GM12878 (cell line): ENCODE measurements at regions not wholly inside any gene's neighbourhood (a gene's known extent, or its start where the extent isn't known, plus 50 kb on each side); places are given as distances from the start of the nearest gene placed in this dataset.

Experiments used
- ATAC-seq: fragments of 200-7000 bp; cut with Tn5 transposase; 3 replicates; pipeline ENCODE4 v1.9.1; 2020; ENCODE audit warnings: mild to moderate bottlenecking, moderate library complexity
- BruUV-seq: library from RNA; stranded (reverse); fragments of 400-500 nt; replicated peaks from 2 replicates; lab custom pipeline; 2021; lab: Mats Ljungman, UMichigan
- CTCF ChIA-PET: fragments of 300-600 bp; sonication (Branson Sonifier 250); formaldehyde crosslinking; extraction: SDS; loops from one replicate; lab custom pipeline; 2021; ENCODE audit warnings: inconsistent platforms; lab: Yijun Ruan, JAX
- POLR2A ChIA-PET: fragments of 350-600 bp; formaldehyde crosslinking; extraction: SDS; loops from one replicate; lab custom pipeline; 2021; ENCODE audit warnings: inconsistent platforms; lab: Charles Lee
- RAD21 ChIA-PET: fragments of 300-600 bp; sonication (Branson Sonifier 250); formaldehyde crosslinking; loops from one replicate; lab custom pipeline; 2023; ENCODE audit warnings: antibody characterized with exemption; ENCODE audit not compliant: unreplicated experiment; lab: Charles Lee
- SMC1A ChIA-PET: fragments of 300-600 bp; sonication (Branson Sonifier 250); formaldehyde crosslinking; loops from one replicate; lab custom pipeline; 2023; ENCODE audit not compliant: unreplicated experiment, uncharacterized antibody; lab: Charles Lee
- DNase-seq: peaks from one replicate; pipeline ENCODE4 v3.0.0-alpha.2; 2011; ENCODE audit warnings: low read depth, low spot score
- FAIRE-seq: peaks from 3 replicates; lab custom pipeline; 2011; peaks lifted over from hg19 to GRCh38; lab: Jason Lieb, UNC
- H2AFZ ChIP-seq: 2 replicates; pipeline ENCODE4 v1.6.0; 2011; ENCODE audit warnings: low read depth, low read length, control low read depth; ENCODE audit not compliant: control insufficient read depth
- H3K27ac ChIP-seq: 2 replicates; pipeline ENCODE4 v1.5.1; 2011; ENCODE audit warnings: control low read depth; ENCODE audit not compliant: control insufficient read depth, insufficient read depth
- H3K27me3 ChIP-seq, 2 experiments: replicated peaks in 1 of 2; 2 replicates each; pipeline versions ENCODE4 v1.6.0 to v1.6.1; 2011; ENCODE audit warnings: low read length in 1 of 2; ENCODE audit not compliant: control insufficient read depth in 2 of 2, insufficient read depth in 2 of 2
- H3K36me3 ChIP-seq, 2 experiments: 2 replicates each; pipeline ENCODE4 v1.5.1; 2011; ENCODE audit warnings: low read length in 1 of 2; ENCODE audit not compliant: control insufficient read depth in 2 of 2, insufficient read depth in 2 of 2
- H3K4me1 ChIP-seq: 2 replicates; pipeline ENCODE4 v1.6.1; 2011; ENCODE audit warnings: mild to moderate bottlenecking, low read length, moderate library complexity, mixed read lengths; ENCODE audit not compliant: control insufficient read depth, insufficient read depth
- H3K4me2 ChIP-seq: 2 replicates; pipeline ENCODE4 v1.6.0; 2011; ENCODE audit warnings: control low read depth; ENCODE audit not compliant: control insufficient read depth, insufficient read depth
- H3K4me3 ChIP-seq: fragments of 200-600 bp; sonication (generic); 2 replicates; pipeline ENCODE4 v1.5.1; 2016
- H3K79me2 ChIP-seq: 2 replicates; pipeline ENCODE4 v1.6.0; 2011; ENCODE audit warnings: low read length; ENCODE audit not compliant: control insufficient read depth, insufficient read depth
- H3K9ac ChIP-seq: 2 replicates; pipeline ENCODE4 v1.8.0; 2011; ENCODE audit warnings: low read length, control low read depth, mixed read lengths; ENCODE audit not compliant: control insufficient read depth, insufficient read depth
- H3K9me3 ChIP-seq: replicated peaks from 3 replicates; pipeline ENCODE4 v1.5.1; 2011; ENCODE audit warnings: mild to moderate bottlenecking, low read length; ENCODE audit not compliant: control insufficient read depth, insufficient read depth
- H4K20me1 ChIP-seq: 2 replicates; pipeline ENCODE4 v1.6.0; 2011; ENCODE audit not compliant: control insufficient read depth, insufficient read depth
- BACH1 ChIP-seq: fragments of 450-650 bp; IDR thresholded peaks from 2 replicates; pipeline ENCODE4 v1.6.1; 2017; ENCODE audit warnings: mild to moderate bottlenecking, borderline replicate concordance
- CREM ChIP-seq: IDR thresholded peaks from 2 replicates; pipeline ENCODE4 v1.6.1; 2014; ENCODE audit warnings: antibody characterized with exemption, low read depth
- ESRRA ChIP-seq: IDR thresholded peaks from 2 replicates; pipeline ENCODE4 v1.6.1; 2012; ENCODE audit warnings: mild to moderate bottlenecking, low read length, improper control_type of control experiment
- GABPA ChIP-seq: IDR thresholded peaks from 2 replicates; pipeline ENCODE4 v1.6.1; 2014; ENCODE audit warnings: antibody characterized with exemption, low read depth, mild to moderate bottlenecking, inconsistent platforms
- PML ChIP-seq: IDR thresholded peaks from 2 replicates; pipeline ENCODE4 v1.6.1; 2012; ENCODE audit warnings: low read length, inconsistent platforms
- POLR2AphosphoS5 ChIP-seq: IDR thresholded peaks from 2 replicates; pipeline ENCODE4 v1.6.1; 2011; ENCODE audit warnings: mild to moderate bottlenecking, low read length, inconsistent platforms
- SIN3A ChIP-seq: IDR thresholded peaks from 2 replicates; pipeline ENCODE4 v1.6.1; 2012; ENCODE audit warnings: low read depth, low read length, improper control_type of control experiment
- SIX5 ChIP-seq: IDR thresholded peaks from 2 replicates; pipeline ENCODE4 v1.6.1; 2011; ENCODE audit warnings: mild to moderate bottlenecking, low read depth, low read length, moderate library complexity; ENCODE audit not compliant: severe bottlenecking
- SUZ12 ChIP-seq: fragments of 200-600 bp; sonication (generic); IDR thresholded peaks from one replicate; pipeline ENCODE4 v1.6.1; 2018; ENCODE audit warnings: antibody characterized with exemption, mild to moderate bottlenecking; ENCODE audit not compliant: unreplicated experiment
- TARDBP ChIP-seq: IDR thresholded peaks from 2 replicates; pipeline ENCODE4 v1.6.1; 2016; ENCODE audit warnings: borderline replicate concordance
- YY1 ChIP-seq: IDR thresholded peaks from 2 replicates; pipeline ENCODE4 v1.6.1; 2011; ENCODE audit warnings: low read depth, mild to moderate bottlenecking, low read length
- ZNF384 ChIP-seq: IDR thresholded peaks from 2 replicates; pipeline ENCODE4 v1.6.1; 2012; ENCODE audit warnings: low read depth, mild to moderate bottlenecking, low read length, improper control_type of control experiment, borderline replicate concordance
- WGBS: methylation state at CpG from one replicate; pipeline ENCODE4 v1.1.6; 2016; ENCODE audit warnings: low lambda C conversion rate; ENCODE audit not compliant: insufficient replicate concordance, insufficient coverage; ENCODE audit errors: missing lambda C conversion rate; 5-methylcytosine and 5-hydroxymethylcytosine counted together
- in situ Hi-C: fragments of 300-500 bp; cut with MboI; formaldehyde crosslinking; loops from 9 replicates; pipeline ENCODE4 v1.14.3; 2018; ENCODE audit warnings: mixed read lengths
- intact Hi-C: fragments of 100-400 bp; cut with micrococcal nuclease; formaldehyde crosslinking; loops from one replicate; pipeline ENCODE4 v1.14.2; 2022; ENCODE audit not compliant: unreplicated experiment
- TF ChIP-seq, protein P1 (sequence below): fragments of 450-650 bp; conservative IDR thresholded peaks from 2 replicates; pipeline ENCODE4 v1.6.1; 2017; ENCODE audit warnings: mild to moderate bottlenecking, moderate library complexity
- TF ChIP-seq, protein P2 (sequence below): IDR thresholded peaks from 2 replicates; pipeline ENCODE4 v1.6.1; 2011; ENCODE audit warnings: borderline replicate concordance, low read depth, mild to moderate bottlenecking, moderate library complexity, low read length; ENCODE audit not compliant: insufficient read depth, poor library complexity, severe bottlenecking

DNA sequence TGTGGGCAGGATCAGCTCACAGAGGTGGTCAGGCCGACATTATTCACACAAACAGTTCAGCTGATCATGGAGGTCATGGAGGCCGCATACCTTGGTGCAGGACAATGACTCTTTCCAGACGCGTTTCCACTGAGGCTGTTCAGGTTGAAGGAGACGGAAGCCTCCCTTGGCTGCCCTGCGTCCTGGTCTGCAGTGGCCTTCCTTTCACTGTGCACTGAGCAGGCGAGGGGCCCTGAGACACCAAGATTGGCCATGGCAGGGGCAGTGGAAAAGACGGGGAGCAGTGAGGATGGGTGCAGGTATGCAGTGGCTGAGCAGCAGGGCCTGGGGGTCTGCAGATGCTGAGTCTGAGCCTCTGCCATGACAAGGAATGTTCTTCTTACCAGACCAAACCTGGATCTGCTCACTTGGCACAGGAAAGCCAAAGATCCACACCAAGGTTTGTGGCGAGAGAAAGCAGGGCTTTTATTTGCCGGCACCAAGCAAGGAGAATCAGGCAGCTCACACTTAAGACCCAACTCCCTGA, 263.3 kb downstream of the GLRX3 start:
- no peak overlapping the region for H2AFZ ChIP-seq
- DNase-seq (no peak), FAIRE-seq (no peak), ATAC-seq (no peak)
- H3K9ac ChIP-seq: no peak overlapping the region
- no peaks in the 10 kb centered on the region for H3K79me2 ChIP-seq
- ChIA-PET RAD21 (no interaction called here), POLR2A (no interaction called here), CTCF (no interaction called here), SMC1A (no interaction called here)
- 34% methylated on average over 10 of the region's 10 CpGs for WGBS
- H3K27me3 ChIP-seq: no peaks in the 10 kb centered on the region
- no peak overlapping the region for H3K4me2 ChIP-seq
- no peaks in the 10 kb centered on the region for H3K4me1 ChIP-seq
- in situ Hi-C loops: no loop called here
- intact Hi-C loops: no loop called here
- H3K27ac ChIP-seq: no peak overlapping the region
- H3K9me3 ChIP-seq: peaks cover 2% of the 10 kb centered on the region; the same call in 1 of the 3 replicates
- no peak overlapping the region for H3K4me3 ChIP-seq
- TF ChIP-seq SIX5: no peak
- TF ChIP-seq BACH1: no peak
- no peak for TF ChIP-seq POLR2AphosphoS5
- no peak for TF ChIP-seq ESRRA
- TF ChIP-seq ZNF384: no peak
- TF ChIP-seq GABPA: no peak
- TF ChIP-seq SIN3A: no peak
- TF ChIP-seq PML: no peak
- TF ChIP-seq, protein P1, sequence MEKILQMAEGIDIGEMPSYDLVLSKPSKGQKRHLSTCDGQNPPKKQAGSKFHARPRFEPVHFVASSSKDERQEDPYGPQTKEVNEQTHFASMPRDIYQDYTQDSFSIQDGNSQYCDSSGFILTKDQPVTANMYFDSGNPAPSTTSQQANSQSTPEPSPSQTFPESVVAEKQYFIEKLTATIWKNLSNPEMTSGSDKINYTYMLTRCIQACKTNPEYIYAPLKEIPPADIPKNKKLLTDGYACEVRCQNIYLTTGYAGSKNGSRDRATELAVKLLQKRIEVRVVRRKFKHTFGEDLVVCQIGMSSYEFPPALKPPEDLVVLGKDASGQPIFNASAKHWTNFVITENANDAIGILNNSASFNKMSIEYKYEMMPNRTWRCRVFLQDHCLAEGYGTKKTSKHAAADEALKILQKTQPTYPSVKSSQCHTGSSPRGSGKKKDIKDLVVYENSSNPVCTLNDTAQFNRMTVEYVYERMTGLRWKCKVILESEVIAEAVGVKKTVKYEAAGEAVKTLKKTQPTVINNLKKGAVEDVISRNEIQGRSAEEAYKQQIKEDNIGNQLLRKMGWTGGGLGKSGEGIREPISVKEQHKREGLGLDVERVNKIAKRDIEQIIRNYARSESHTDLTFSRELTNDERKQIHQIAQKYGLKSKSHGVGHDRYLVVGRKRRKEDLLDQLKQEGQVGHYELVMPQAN: no peak
- no peak for TF ChIP-seq TARDBP
- TF ChIP-seq CREM: no peak
- TF ChIP-seq YY1: no peak
- TF ChIP-seq, protein P2, sequence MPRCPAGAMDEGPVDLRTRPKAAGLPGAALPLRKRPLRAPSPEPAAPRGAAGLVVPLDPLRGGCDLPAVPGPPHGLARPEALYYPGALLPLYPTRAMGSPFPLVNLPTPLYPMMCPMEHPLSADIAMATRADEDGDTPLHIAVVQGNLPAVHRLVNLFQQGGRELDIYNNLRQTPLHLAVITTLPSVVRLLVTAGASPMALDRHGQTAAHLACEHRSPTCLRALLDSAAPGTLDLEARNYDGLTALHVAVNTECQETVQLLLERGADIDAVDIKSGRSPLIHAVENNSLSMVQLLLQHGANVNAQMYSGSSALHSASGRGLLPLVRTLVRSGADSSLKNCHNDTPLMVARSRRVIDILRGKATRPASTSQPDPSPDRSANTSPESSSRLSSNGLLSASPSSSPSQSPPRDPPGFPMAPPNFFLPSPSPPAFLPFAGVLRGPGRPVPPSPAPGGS: no peak
- TF ChIP-seq SUZ12: no peak
- H4K20me1 ChIP-seq: no peaks in the 10 kb centered on the region
- no TSS peak for BruUV-seq
- no peaks in the 10 kb centered on the region for H3K36me3 ChIP-seq
